Cardiac muscle cell (in vitro differentiated cells and primary cell): ENCODE measurements at regions not wholly inside any gene's neighbourhood (a gene's known extent, or its start where the extent isn't known, plus 50 kb on each side); places are given as distances from the start of the nearest gene placed in this dataset.

Experiments used
- DNase-seq, 2 donors: peaks; one replicate each; pipeline versions ENCODE4 v3.0.0 to v3.0.0-alpha.2; 2010 to 2017; ENCODE audit warnings: low read depth in 1 of 2, low spot score in 1 of 2
- H3K27ac ChIP-seq: fragments of 200-600 bp; sonication (generic); 2 replicates; pipeline ENCODE4 v1.5.1; 2016
- H3K27me3 ChIP-seq: fragments of 200-600 bp; sonication (generic); 2 replicates; pipeline ENCODE4 v1.6.0; 2016; ENCODE audit warnings: control low read depth
- H3K36me3 ChIP-seq: fragments of 200-600 bp; sonication (generic); 2 replicates; pipeline ENCODE4 v1.5.1; 2016; ENCODE audit warnings: control low read depth
- H3K4me1 ChIP-seq: fragments of 200-600 bp; sonication (generic); 2 replicates; pipeline ENCODE4 v1.8.1; 2017; ENCODE audit warnings: low read depth, mild to moderate bottlenecking, mixed run types
- H3K4me3 ChIP-seq: fragments of 200-600 bp; sonication (generic); 2 replicates; pipeline ENCODE4 v1.5.1; 2016; ENCODE audit warnings: mild to moderate bottlenecking
- H3K9me3 ChIP-seq: fragments of 200-600 bp; sonication (generic); 2 replicates; pipeline ENCODE4 v1.5.1; 2017; ENCODE audit warnings: low read depth, mild to moderate bottlenecking, control low read depth
- CTCF ChIP-seq: IDR thresholded peaks from 2 replicates; pipeline ENCODE4 v1.5.1; 2012; ENCODE audit warnings: low read depth, mild to moderate bottlenecking, low read length

- DNase-seq, result no peak
- TF ChIP-seq CTCF, result no peak
- Histone ChIP-seq H3K4me3 (no peak overlapping the region), H3K36me3 (no peaks in the 10 kb centered on the region), H3K9me3 (no peaks in the 10 kb centered on the region), H3K27ac (no peak overlapping the region), H3K4me1 (no peaks in the 10 kb centered on the region), H3K27me3 (no peaks in the 10 kb centered on the region)
Observed at GRCh38 chr1:191541758-191542157, 616.5 kb upstream of the RGS18 start.

DNA sequence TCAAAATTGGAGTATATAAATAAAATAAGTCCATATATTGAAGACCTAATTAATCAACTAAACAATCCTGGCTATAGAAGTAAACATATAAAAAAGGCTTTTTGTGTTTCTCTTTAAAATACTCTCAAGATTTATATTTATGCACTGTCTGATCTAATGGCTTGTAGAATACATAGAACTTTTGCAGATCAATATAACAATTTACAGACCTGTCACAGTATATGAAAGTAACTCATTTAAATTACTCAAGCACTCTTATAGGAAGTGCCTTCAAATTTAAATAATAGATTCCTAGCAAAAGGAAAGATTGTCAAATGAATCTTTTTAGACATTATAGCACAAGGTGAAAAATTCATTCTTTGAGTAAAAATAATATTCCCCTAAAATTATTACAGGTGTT, 615.8 kb upstream of the RGS18 start:
- no peak for TF ChIP-seq CTCF
- Histone ChIP-seq H3K4me3 (no peak overlapping the region), H3K4me1 (no peaks in the 10 kb centered on the region), H3K27me3 (no peaks in the 10 kb centered on the region), H3K9me3 (no peaks in the 10 kb centered on the region), H3K36me3 (no peaks in the 10 kb centered on the region), H3K27ac (no peak overlapping the region)
- no peak for DNase-seq

DNA sequence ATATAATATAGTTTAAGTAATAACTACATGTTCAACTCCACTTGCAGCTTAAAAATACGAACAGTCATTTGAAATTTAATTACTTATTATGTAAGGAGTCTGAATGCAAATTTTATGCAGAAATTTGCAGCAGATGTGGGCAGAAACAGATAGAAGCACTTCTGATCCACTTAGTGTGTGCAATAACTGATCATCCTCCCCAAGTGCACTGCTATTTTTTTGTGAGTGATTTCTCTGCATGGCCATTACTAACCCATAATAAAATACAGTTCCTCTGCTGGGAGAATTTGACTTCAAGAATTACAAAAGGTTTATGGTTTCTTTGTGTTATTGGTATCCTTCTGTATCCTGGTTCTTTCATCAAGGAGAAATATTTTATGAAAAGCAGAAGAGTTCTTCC, 611.5 kb upstream of the RGS18 start:
- DNase-seq, result no peak
- Histone ChIP-seq H3K27ac (no peak overlapping the region), H3K4me1 (no peaks in the 10 kb centered on the region), H3K36me3 (no peaks in the 10 kb centered on the region), H3K9me3 (no peaks in the 10 kb centered on the region), H3K4me3 (no peak overlapping the region), H3K27me3 (no peaks in the 10 kb centered on the region)
- no peak for TF ChIP-seq CTCF

DNA sequence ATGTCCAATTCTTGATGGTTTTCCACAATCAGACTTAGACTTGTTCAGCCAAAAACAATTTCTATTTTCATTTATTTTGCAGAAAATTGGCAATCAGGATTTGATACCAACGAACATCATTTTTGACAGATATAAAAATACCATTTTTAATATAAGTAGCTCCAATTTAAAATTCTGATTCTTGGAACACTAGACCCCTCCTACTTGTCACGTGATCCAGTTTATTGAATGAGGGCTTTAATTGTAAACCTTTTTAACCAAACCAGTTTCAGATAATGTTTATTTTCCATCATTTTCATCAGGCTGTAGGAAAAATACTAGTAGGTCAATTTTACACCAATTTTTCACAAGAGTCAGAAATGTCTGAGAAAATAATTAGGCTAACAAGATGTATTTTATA, 607.2 kb upstream of the RGS18 start:
- no peak for DNase-seq
- Histone ChIP-seq H3K36me3 (no peaks in the 10 kb centered on the region), H3K27ac (no peak overlapping the region), H3K9me3 (no peaks in the 10 kb centered on the region), H3K27me3 (no peaks in the 10 kb centered on the region), H3K4me1 (no peaks in the 10 kb centered on the region), H3K4me3 (no peak overlapping the region)
- no peak for TF ChIP-seq CTCF

- no peak for DNase-seq
- H3K36me3 ChIP-seq, result no peaks in the 10 kb centered on the region
- no peaks in the 10 kb centered on the region for H3K27me3 ChIP-seq
- no peaks in the 10 kb centered on the region for H3K4me1 ChIP-seq
- no peaks in the 10 kb centered on the region for H3K9me3 ChIP-seq
- no peak overlapping the region for H3K4me3 ChIP-seq
- no peak for TF ChIP-seq CTCF
- no peak overlapping the region for H3K27ac ChIP-seq
Observed at GRCh38 chr1:191558379-191558778, 599.9 kb upstream of the RGS18 start.

- no peak for TF ChIP-seq CTCF
- Histone ChIP-seq H3K9me3 (no peaks in the 10 kb centered on the region), H3K27ac (no peak overlapping the region), H3K36me3 (no peaks in the 10 kb centered on the region), H3K4me1 (no peaks in the 10 kb centered on the region), H3K4me3 (no peak overlapping the region), H3K27me3 (no peaks in the 10 kb centered on the region)
- DNase-seq, result no peak
Observed at GRCh38 chr1:191561276-191561675, 597.0 kb upstream of the RGS18 start.
